ENCODE measurements at regions not wholly inside any gene's neighbourhood (a gene's known extent, or its start where the extent isn't known, plus 50 kb on each side); places are given as distances from the start of the nearest gene placed in this dataset.

DNA sequence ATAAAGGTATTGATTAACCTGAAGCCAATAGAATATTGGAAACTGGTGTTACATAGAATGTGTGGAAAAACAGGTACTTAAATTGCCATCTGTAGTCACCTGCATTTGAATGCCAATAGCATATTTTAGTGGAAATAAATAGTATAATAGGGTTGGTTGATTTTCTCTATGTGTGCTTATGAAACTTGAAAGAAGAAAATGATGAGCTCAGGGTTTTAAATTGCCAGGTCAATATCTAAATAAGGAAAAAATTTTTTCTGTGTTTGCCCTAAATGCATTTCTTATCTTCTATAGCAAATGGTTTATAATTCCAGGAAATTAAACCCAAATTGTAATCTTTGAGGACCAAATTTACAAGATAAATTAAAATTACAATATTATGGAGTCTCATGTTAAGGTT, 626.6 kb downstream of the CDH8 start:
- TF ChIP-seq POLR2AphosphoS5 (IDR thresholded peaks at IDR 0.05): no peak
- no peak for TF ChIP-seq EP300 (IDR thresholded peaks at IDR 0.05)
- no peak for TF ChIP-seq CTCF (IDR thresholded peaks at IDR 0.05)
- TF ChIP-seq POLR2A (IDR thresholded peaks at IDR 0.05): no peak
- H3K9me3 ChIP-seq: no peaks in the 10 kb centered on the region
- no peaks in the 10 kb centered on the region for H3K36me3 ChIP-seq
- H3K27me3 ChIP-seq: no peaks in the 10 kb centered on the region
- no peaks in the 10 kb centered on the region for H3K4me1 ChIP-seq
- DNase-seq: no peak
- no peak for ATAC-seq (ENCODE audit: low FRiP score in 2 of 2)
- H3K27ac ChIP-seq: no peak overlapping the region
- H3K4me3 ChIP-seq: no peak overlapping the region

DNA sequence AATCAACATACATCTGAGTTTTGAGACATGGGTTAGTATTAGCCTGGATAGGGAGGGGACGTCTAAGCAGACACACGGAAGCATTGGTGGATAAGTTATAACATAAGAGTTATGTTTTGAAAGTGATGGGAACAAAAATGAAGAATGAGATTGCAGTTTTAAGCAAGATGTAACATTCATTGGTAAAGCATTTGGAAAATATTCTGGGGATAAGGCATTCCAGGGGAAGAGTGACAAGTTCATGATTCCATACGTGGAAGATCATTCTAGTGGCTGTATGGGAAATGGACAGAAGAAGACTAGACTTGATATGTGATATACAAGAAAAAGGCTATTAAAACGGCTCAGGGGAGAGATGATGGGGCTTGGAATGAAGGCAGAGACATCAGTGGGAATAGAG, 632.9 kb downstream of the CDH8 start:
- no peak for ATAC-seq (ENCODE audit: low FRiP score in 2 of 2)
- Histone ChIP-seq H3K27ac (no peak overlapping the region), H3K36me3 (no peaks in the 10 kb centered on the region), H3K4me3 (no peak overlapping the region), H3K4me1 (no peaks in the 10 kb centered on the region), H3K9me3 (no peaks in the 10 kb centered on the region), H3K27me3 (no peaks in the 10 kb centered on the region)
- TF ChIP-seq POLR2AphosphoS5 (IDR thresholded peaks at IDR 0.05): no peak
- no peak for TF ChIP-seq EP300 (IDR thresholded peaks at IDR 0.05)
- TF ChIP-seq POLR2A (IDR thresholded peaks at IDR 0.05): no peak
- no peak for TF ChIP-seq CTCF (IDR thresholded peaks at IDR 0.05)
- WGBS, 2 donors: 74 to 81% methylated on average over 4 of the region's 4 CpGs
- DNase-seq: no peak

DNA sequence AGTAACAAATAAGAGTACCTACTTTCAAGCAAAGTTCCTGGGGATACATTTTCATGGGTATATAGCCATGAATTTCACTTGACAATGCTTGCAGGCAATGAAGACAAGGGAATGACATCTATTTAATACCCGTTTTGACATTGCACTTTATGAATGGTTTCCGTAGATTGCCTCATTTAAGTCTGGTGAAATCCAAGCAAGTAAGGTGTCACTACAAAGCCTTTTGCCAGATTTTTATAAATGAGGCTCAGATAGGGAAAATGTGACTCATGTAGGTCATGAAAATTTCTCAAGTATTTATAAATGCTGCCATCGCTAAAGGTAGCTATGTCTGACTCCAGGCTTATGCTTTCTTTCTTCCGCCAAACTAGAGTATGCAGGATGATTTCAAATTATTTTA, 644.3 kb downstream of the CDH8 start:
- ATAC-seq (ENCODE audit: low FRiP score in 2 of 2) (no peak), DNase-seq (no peak)
- no peak overlapping the region for H3K27ac ChIP-seq
- no peaks in the 10 kb centered on the region for H3K4me1 ChIP-seq
- TF ChIP-seq POLR2AphosphoS5 (IDR thresholded peaks at IDR 0.05): no peak
- no peak for TF ChIP-seq CTCF (IDR thresholded peaks at IDR 0.05)
- TF ChIP-seq EP300 (IDR thresholded peaks at IDR 0.05): no peak
- no peak for TF ChIP-seq POLR2A (IDR thresholded peaks at IDR 0.05)
- no peaks in the 10 kb centered on the region for H3K27me3 ChIP-seq
- H3K4me3 ChIP-seq: no peak overlapping the region
- H3K9me3 ChIP-seq: no peaks in the 10 kb centered on the region
- WGBS, 2 donors: 86 to 93% methylated on average over 4 of the region's 4 CpGs
- H3K36me3 ChIP-seq: no peaks in the 10 kb centered on the region

- WGBS, 2 donors: 85 to 86% methylated on average over 4 of the region's 4 CpGs
- TF ChIP-seq POLR2A (IDR thresholded peaks at IDR 0.05): no peak
- TF ChIP-seq EP300 (IDR thresholded peaks at IDR 0.05): no peak
- TF ChIP-seq CTCF (IDR thresholded peaks at IDR 0.05): no peak
- TF ChIP-seq POLR2AphosphoS5 (IDR thresholded peaks at IDR 0.05): no peak
- H3K9me3 ChIP-seq: no peaks in the 10 kb centered on the region
These were observed 645.1 kb downstream of the CDH8 start for GRCh38 chr16:61390965-61391637.

DNA sequence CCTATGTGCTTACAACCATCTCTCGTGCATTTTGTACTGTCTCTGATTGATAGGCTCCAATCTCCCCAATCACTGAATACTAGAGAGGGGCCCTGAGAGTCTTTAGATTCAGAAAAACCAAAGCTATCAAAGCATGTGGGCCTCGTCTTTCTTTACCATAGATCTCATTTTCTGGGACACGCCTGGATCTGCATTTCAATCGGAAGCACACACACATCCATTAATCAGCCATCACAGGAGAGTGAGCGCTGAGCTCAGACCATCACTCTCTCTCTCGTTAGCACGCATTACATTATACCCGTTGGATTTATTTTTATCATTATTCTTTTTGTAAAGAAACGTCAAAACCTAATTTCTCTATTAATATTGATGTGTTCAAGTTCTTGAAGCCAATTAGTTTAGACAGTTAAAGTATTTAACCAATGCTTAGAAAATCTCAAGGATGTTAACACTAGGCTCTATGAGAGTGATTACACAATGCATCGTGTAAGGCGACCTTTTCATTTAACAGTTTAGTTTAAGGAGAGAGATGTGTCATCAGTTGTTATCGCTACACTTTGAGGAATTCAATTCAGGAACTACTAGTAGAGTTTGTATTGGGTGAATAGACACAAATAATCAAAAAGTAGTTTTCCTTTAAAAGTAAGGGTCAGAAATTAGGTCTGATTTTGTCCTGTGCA, 650.7 kb downstream of the CDH8 start:
- ATAC-seq (ENCODE audit: low FRiP score in 2 of 2): no peak
- no peak for TF ChIP-seq POLR2AphosphoS5 (IDR thresholded peaks at IDR 0.05)
- TF ChIP-seq CTCF (IDR thresholded peaks at IDR 0.05): no peak
- no peak for TF ChIP-seq POLR2A (IDR thresholded peaks at IDR 0.05)
- no peak for TF ChIP-seq EP300 (IDR thresholded peaks at IDR 0.05)
- H3K27me3 ChIP-seq: no peaks in the 10 kb centered on the region
- no peaks in the 10 kb centered on the region for H3K4me1 ChIP-seq
- H3K36me3 ChIP-seq: no peaks in the 10 kb centered on the region
- no peak overlapping the region for H3K4me3 ChIP-seq
- WGBS, 2 donors: 71 to 75% methylated on average over 12 of the region's 12 CpGs
- DNase-seq: no peak
- no peak overlapping the region for H3K27ac ChIP-seq
- no peaks in the 10 kb centered on the region for H3K9me3 ChIP-seq

More at GRCh38 chr16:61390965-61391637, 645.1 kb downstream of the CDH8 start:
- H3K4me1 ChIP-seq: no peaks in the 10 kb centered on the region
- H3K27ac ChIP-seq: no peak overlapping the region
- ATAC-seq (ENCODE audit: low FRiP score in 2 of 2): no peak
- no peak for DNase-seq
- H3K36me3 ChIP-seq: no peaks in the 10 kb centered on the region
- H3K27me3 ChIP-seq: no peaks in the 10 kb centered on the region
- H3K4me3 ChIP-seq: no peak overlapping the region

All from upper lobe of left lung (tissue), 6 donors.